Aorta (tissue), 5 donors: ENCODE measurements at regions not wholly inside any gene's neighbourhood (a gene's known extent, or its start where the extent isn't known, plus 50 kb on each side); places are given as distances from the start of the nearest gene placed in this dataset.
A peak's percentile ranks its signal among the peaks of the same experiment; 100 is the strongest.

Experiments
- ATAC-seq: fragments of 200-7000 bp; cut with Tn5 transposase; one replicate; pipeline ENCODE4 v1.9.1; 2022; ENCODE audit warnings: moderate library complexity; ENCODE audit not compliant: low FRiP score
- DNase-seq, 2 donors: peaks; one replicate each; pipeline ENCODE4 v3.0.0-alpha.2; 2020
- H3K27ac ChIP-seq, 2 donors: one replicate each; pipeline ENCODE4 v1.5.1; 2013; ENCODE audit warnings: low read length in 2 of 2, mild to moderate bottlenecking in 2 of 2, moderate library complexity in 2 of 2, control low read depth in 1 of 2, inconsistent platforms in 1 of 2, low read depth in 1 of 2
- H3K27me3 ChIP-seq, 2 donors: one replicate each; pipeline ENCODE4 v1.6.1; 2013; ENCODE audit warnings: control low read depth in 1 of 2, low read length in 1 of 2, mild to moderate bottlenecking in 1 of 2, moderate library complexity in 1 of 2; ENCODE audit not compliant: insufficient read depth in 2 of 2, control insufficient read depth in 1 of 2
- H3K36me3 ChIP-seq, 2 donors: one replicate each; pipeline ENCODE4 v1.6.1; 2013; ENCODE audit warnings: control low read depth in 1 of 2, low read length in 1 of 2, mild to moderate bottlenecking in 1 of 2; ENCODE audit not compliant: insufficient read depth in 2 of 2, control insufficient read depth in 1 of 2
- H3K4me1 ChIP-seq, 2 donors: one replicate each; pipeline ENCODE4 v1.6.1; 2013; ENCODE audit warnings: low read length in 2 of 2, control low read depth in 1 of 2, mild to moderate bottlenecking in 1 of 2, moderate library complexity in 1 of 2; ENCODE audit not compliant: insufficient read depth in 2 of 2, control insufficient read depth in 1 of 2
- H3K4me3 ChIP-seq, 2 donors: one replicate each; pipeline ENCODE4 v1.5.1; 2013; ENCODE audit warnings: low read length in 2 of 2, control low read depth in 1 of 2, mild to moderate bottlenecking in 1 of 2
- H3K9me3 ChIP-seq: one replicate; pipeline ENCODE4 v1.6.1; 2013; ENCODE audit warnings: mild to moderate bottlenecking, low read length; ENCODE audit not compliant: control insufficient read depth
- WGBS, 2 donors: extraction: QIAGEN DNeasy Blood & Tissue Kit; methylation state at CpG; one replicate each; pipeline ENCODE4 v1.1.7; 2013; 5-methylcytosine and 5-hydroxymethylcytosine counted together
- intact Hi-C, 2 donors: fragments of 100-400 bp; cut with DNase I; formaldehyde crosslinking; loops; one replicate each; pipeline versions ENCODE4 v1.14.2 to v1.15.0; 2022
- donor health status: healthy with polysubstance abuse.
- donor health status: Bipolar disorder and iron deficiency.
- donor health status: DM: no; HTN: no; CAD: no.
- donor health status: DM: no; HTN: no; CAD: no.
- donor health status: DM: yes; HTN: yes; CAD: no.

- Histone ChIP-seq H3K27ac (no peak overlapping the region), H3K9me3 (no peaks in the 10 kb centered on the region), H3K36me3 (no peaks in the 10 kb centered on the region), H3K4me1 (no peaks in the 10 kb centered on the region), H3K27me3 (no peaks in the 10 kb centered on the region), H3K4me3 (no peak overlapping the region)
- ATAC-seq (peak; percentile 44), DNase-seq (no peak)
- intact Hi-C loops = loop anchor here in 1 of 2 donors (10.0 kb wide), 1 partner anchor 55 kb away; no protein-coding TSS in a partner anchor
- WGBS, 2 donors = 48 to 53% methylated on average over 2 of the region's 2 CpGs
Measured at GRCh38 chr5:146940295-146940694, 61.7 kb upstream of the PPP2R2B start.

- Histone ChIP-seq H3K4me3 (no peak overlapping the region), H3K9me3 (no peaks in the 10 kb centered on the region), H3K36me3 (no peaks in the 10 kb centered on the region), H3K4me1 (peaks cover 0 to 3% of the 10 kb centered on the region in 2 donors), H3K27ac (no peak overlapping the region), H3K27me3 (no peaks in the 10 kb centered on the region)
- 90 to 91% methylated on average over 3 of the region's 3 CpGs for WGBS, 2 donors
- ATAC-seq (no peak), DNase-seq (no peak)
- intact Hi-C loops = loop anchor here in 1 of 2 donors (10.0 kb wide), 1 partner anchor 59 kb away; no protein-coding TSS in a partner anchor
Measured at GRCh38 chr5:146944019-146944418, 65.5 kb upstream of the PPP2R2B start.

- H3K4me3 ChIP-seq = no peak overlapping the region
- no peaks in the 10 kb centered on the region for H3K9me3 ChIP-seq
- H3K27me3 ChIP-seq = no peaks in the 10 kb centered on the region
- no peak overlapping the region for H3K27ac ChIP-seq
- DNase-seq (no peak), ATAC-seq (no peak)
- 58 to 62% methylated on average over 4 of the region's 4 CpGs for WGBS, 2 donors
- peaks cover 0 to 3% of the 10 kb centered on the region in 2 donors for H3K4me1 ChIP-seq
- intact Hi-C loops = loop anchor here in 1 of 2 donors (10.0 kb wide), 1 partner anchor 60 kb away; no protein-coding TSS in a partner anchor
- no peaks in the 10 kb centered on the region for H3K36me3 ChIP-seq
Measured at GRCh38 chr5:146944764-146945616, 66.4 kb upstream of the PPP2R2B start.

GRCh38 chr5:146945617-146946084 is 67.1 kb upstream of the PPP2R2B start:
- Histone ChIP-seq H3K4me1 (peaks cover 0 to 3% of the 10 kb centered on the region in 2 donors), H3K27ac (no peak overlapping the region), H3K4me3 (no peak overlapping the region), H3K36me3 (no peaks in the 10 kb centered on the region), H3K27me3 (no peaks in the 10 kb centered on the region), H3K9me3 (no peaks in the 10 kb centered on the region)
- no peak for DNase-seq
- WGBS, 2 donors = 61 to 66% methylated on average over 5 of the region's 5 CpGs
- ATAC-seq = no peak
- intact Hi-C loops = loop anchor here in 1 of 2 donors (10.0 kb wide), 1 partner anchor 61 kb away; no protein-coding TSS in a partner anchor

GRCh38 chr5:146947181-146947941 is 68.8 kb upstream of the PPP2R2B start:
- ATAC-seq (no peak), DNase-seq (no peak)
- H3K27me3 ChIP-seq = no peaks in the 10 kb centered on the region
- H3K27ac ChIP-seq = no peak overlapping the region
- H3K9me3 ChIP-seq = no peaks in the 10 kb centered on the region
- no peaks in the 10 kb centered on the region for H3K36me3 ChIP-seq
- peaks cover 0 to 3% of the 10 kb centered on the region in 2 donors for H3K4me1 ChIP-seq
- 58 to 61% methylated on average over 7 of the region's 7 CpGs for WGBS, 2 donors
- H3K4me3 ChIP-seq = no peak overlapping the region
- intact Hi-C loops = loop anchor here in 1 of 2 donors (10.0 kb wide), 1 partner anchor 63 kb away; no protein-coding TSS in a partner anchor

- DNase-seq = no peak
- no peak for ATAC-seq
- intact Hi-C loops = loop anchor here in 1 of 2 donors (10.0 kb wide), 1 partner anchor 64 kb away; no protein-coding TSS in a partner anchor
- peaks cover 0 to 3% of the 10 kb centered on the region in 2 donors for H3K4me1 ChIP-seq
- no peaks in the 10 kb centered on the region for H3K27me3 ChIP-seq
- no peaks in the 10 kb centered on the region for H3K36me3 ChIP-seq
- no peak overlapping the region for H3K4me3 ChIP-seq
- H3K9me3 ChIP-seq = no peaks in the 10 kb centered on the region
- H3K27ac ChIP-seq = no peak overlapping the region
Measured at GRCh38 chr5:146948666-146949065, 70.1 kb upstream of the PPP2R2B start.

- DNase-seq = no peak
- H3K9me3 ChIP-seq = no peaks in the 10 kb centered on the region
- whole genome bisulfite sequencing, 2 donors = 45 to 55% methylated on average over 2 of the region's 2 CpGs
- H3K4me1 ChIP-seq = peaks cover 0 to 3% of the 10 kb centered on the region in 2 donors
- no peaks in the 10 kb centered on the region for H3K36me3 ChIP-seq
- intact Hi-C loops = no loop called here
- ATAC-seq = no peak
- no peaks in the 10 kb centered on the region for H3K27me3 ChIP-seq
- H3K27ac ChIP-seq = no peak overlapping the region
- H3K4me3 ChIP-seq = no peak overlapping the region
Measured at GRCh38 chr5:146952168-146952567, 73.6 kb upstream of the PPP2R2B start.

- Histone ChIP-seq H3K27ac (no peak overlapping the region), H3K27me3 (no peaks in the 10 kb centered on the region), H3K9me3 (no peaks in the 10 kb centered on the region), H3K36me3 (no peaks in the 10 kb centered on the region), H3K4me3 (no peak overlapping the region), H3K4me1 (no peaks in the 10 kb centered on the region)
- ATAC-seq = no peak
- WGBS, 2 donors = 16 to 41% methylated on average over 1 of the region's 1 CpG
- no peak for DNase-seq
- intact Hi-C loops = no loop called here
Measured at GRCh38 chr5:146956217-146956616, 77.7 kb upstream of the PPP2R2B start.
